HG03457 (cell line): ENCODE measurements at regions not wholly inside any gene's neighbourhood (a gene's known extent, or its start where the extent isn't known, plus 50 kb on each side); places are given as distances from the start of the nearest gene placed in this dataset.

Experiments used
- ATAC-seq: cut with Tn5 transposase; IDR thresholded peaks from one replicate; pipeline ENCODE4 v1.9.1; 2021; ENCODE audit warnings: moderate number of reproducible peaks; ENCODE audit not compliant: unreplicated experiment

DNA sequence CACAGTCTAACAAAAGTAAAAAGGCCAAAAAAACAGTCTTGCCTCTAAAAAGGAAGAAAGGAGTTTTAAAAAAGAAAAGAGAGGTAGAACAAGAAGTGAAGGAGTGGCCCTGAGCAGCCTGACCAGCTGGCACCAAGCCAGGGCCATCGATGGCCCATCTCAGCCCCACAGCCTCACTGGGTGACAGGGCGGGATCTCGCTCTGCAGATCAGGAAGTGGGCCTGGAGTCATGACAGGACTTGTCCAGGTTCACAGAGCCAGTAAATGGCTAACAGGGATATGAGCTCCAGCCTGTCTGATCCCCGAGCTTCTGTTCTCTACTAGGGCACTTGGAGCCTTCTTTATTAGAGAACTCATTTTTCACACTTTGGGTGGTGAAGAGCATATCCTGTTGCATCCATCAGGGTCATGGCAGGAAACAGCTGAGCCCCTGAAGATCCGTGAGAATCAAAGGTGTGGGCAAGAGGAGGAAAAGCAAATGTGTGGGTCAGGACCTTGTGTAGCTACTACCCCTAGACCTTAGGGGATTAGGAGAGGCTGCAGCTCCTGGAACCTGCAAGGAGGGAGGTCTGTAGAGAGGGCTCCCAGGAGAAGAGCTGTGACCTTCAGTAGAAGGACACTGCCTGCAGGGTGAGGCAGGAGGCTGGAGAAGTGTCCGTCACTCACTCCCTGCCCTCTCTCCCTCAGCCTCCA lies 299.0 kb upstream of the MSX2 start:
- no peak for ATAC-seq

DNA sequence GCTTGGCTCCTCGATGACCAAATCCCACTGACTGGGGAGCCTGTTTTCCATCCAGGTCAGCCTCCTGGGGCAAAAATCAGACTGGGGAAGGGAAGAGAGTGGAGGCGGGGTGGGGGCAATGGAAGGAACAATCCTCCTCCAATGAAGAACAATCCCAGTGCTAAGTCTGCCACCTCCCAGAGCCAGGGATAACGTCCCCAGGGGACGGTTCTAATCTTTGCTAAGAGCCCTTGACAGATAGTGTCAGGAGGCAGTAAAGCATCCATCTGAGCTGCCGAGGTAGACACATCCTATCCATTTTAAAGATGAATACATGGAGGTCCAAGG lies 298.5 kb upstream of the MSX2 start:
- ATAC-seq: no peak

DNA sequence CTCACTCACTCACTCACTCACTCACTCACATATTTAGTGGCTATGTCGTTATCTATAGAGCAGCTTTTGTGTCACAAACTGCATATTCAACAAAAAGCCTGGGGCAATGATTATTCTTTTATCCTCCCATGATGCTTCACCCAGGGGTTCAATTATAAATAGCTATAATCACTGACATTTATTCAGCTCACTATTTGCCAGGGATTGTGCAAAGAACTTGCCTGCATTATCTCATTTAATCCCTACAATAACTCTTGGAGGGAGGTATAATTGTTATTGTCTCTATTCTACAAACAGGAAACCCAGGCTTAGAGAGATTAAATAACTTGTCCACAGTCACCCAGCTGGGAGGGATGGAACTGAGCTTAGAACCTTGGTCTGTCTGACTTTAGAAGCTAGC lies 298.0 kb upstream of the MSX2 start:
- no peak for ATAC-seq

DNA sequence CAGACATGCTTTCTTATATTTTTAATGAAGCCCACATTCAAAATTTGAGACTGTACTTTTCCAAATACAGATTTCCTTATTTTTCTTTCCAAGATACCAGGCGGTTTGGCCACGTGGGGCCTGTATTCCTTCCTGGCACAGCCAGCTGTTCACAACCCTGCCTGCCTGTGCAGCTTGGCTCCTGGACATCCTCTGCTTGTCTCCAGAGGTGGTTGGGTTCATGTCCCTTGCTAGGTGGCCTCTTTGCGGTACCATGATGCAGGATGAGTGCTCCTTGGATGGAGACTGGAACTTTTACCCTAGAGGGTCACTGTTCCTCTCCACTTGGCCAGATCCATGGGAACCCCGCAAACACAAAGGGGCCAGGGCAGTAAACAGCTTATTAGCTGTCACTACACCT lies 297.5 kb upstream of the MSX2 start:
- no peak for ATAC-seq

DNA sequence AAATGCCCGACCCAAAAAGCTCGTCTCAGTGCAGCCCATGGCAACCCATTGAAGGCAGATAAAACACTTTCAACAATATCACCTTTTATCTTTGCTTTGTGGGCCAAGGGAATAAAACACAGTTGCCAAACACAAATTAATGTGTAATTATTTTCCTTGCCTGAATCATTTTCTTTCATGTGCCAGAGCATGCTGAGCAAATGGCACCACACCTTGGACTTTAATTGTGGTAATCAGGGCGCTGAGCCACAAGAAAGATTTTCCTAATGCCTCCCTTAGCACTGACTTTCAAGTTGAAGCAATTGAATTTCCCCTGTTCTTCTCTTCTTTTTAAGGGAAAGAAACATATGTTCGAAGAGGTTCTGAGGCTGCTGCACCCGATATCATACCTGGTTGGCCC lies 297.1 kb upstream of the MSX2 start:
- ATAC-seq: no peak

DNA sequence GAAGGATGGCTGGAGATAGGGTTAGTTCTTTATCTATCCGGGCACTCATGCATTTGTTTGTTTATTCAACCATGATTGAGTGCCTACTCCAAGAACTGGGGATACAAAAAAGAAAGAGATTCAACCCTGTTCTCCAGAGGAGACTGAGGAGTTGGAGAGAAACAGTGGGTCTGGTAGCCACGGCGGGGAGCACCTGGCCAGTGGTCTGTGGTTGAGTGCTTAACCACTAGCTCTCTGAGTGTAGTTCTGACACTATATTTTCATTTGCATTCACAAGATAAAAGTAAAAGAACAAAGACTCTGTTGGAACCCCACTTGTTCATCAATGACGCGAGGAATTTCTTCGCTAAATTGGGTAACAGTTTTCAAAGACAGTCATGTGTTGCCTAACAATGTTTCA lies 295.5 kb upstream of the MSX2 start:
- no peak for ATAC-seq

DNA sequence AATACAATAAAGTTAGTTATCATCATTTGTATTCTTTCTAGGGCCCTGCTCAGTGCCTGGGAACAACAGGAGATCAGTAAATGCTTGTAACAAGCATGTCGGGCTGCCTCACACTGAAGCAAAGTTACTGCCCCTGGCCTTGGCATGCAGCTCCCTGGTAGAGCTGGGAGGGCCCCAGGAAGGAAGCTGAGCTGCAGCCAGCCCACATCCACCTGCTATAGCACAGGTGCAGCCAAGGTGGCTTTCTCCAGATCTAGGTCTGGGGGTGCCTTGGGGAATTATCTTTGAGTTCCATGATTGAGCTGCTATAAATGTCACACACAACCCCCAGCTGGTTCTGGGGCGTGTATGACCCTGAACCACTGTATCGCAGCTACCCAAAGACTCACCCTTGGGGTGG lies 293.4 kb upstream of the MSX2 start:
- ATAC-seq: no peak

DNA sequence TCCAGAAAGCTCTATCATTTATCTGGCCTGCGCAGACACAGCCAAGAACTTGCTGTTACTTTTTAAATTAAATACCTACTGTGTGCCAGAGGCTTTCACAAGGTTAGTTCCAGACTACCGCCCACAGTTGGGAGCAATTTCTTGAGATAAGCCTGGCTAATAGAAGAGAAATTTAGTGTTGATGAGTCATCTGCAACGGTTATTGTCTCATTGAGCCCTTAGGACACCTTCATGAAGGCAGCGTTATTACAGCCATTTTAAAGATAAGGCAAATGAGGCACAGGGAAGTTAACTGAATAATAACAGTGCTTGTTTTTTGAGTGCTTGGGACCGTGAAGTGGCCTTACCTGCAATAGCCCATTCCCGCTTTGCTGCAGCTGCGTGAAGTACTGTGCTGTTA lies 292.9 kb upstream of the MSX2 start:
- ATAC-seq: no peak

DNA sequence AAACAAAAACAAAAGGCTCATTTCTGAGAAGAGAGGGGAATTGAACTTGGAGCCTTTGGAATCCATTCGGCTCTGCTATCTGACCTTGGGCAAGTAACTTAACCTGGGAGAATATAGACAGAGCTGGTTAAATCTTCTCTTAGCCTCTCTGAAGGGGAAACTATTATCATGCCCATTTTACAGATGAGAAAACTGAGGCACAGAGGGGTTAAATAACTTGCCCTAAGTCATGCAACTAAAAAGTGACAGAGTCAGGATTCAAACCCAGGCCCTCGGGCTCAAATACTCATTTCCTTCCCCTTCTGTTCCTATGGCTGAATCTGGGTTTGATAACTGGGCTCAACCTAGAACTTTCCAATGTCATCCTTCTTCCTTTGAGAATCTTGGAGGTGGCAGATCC lies 291.3 kb upstream of the MSX2 start:
- ATAC-seq: no peak

DNA sequence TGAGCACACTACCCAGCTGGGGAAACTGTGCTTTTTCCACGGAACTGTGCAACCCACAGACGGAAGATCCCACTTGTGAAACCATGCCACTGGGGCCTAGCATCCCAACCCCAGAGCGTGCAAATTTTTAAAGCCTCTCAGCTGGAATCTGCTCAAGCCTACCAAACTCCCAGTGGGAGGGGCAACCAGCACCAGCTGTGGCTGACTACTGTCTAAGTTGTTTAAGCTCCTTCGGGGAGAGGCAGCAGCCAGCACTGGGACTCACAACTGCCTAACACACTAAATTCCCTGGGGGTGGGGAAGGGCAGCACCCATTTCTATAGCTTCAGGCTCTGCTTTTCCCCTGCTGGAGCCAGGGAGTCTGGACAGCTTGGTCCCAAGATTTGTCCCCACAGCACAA lies 287.6 kb upstream of the MSX2 start:
- no peak for ATAC-seq

DNA sequence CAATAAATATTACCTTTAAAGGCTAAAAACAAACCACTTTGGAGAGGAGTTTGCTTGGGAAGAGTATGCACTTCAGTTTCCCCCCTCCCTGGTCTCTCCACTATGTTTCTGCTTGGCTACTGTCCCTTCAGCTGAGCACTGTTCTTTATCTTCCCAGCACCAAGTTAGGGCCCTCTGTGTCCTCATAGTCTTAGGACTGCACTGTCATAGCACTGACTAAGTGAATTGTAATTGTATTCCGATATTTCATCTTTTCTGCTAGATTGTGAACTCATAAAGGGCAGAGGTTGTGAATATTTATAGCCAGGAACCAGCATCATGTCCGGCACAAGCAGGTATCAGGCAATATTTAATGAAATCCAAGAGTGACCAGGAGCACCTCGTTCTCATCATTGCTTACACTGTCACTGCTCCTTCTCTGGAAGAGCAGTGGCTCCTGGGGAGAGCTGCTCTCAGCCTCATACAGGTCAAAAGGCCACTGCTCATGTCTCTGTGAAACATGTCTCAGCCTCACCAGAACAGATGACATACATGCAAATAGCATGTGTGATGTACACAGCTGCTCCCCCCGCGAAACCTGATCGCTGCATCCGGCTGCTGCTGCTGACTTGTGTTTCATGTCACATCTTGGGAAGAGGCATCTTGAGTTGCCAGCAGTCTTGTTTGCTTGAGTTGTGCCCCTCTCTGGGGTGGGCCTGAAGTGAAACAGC lies 279.7 kb upstream of the MSX2 start:
- ATAC-seq: no peak

DNA sequence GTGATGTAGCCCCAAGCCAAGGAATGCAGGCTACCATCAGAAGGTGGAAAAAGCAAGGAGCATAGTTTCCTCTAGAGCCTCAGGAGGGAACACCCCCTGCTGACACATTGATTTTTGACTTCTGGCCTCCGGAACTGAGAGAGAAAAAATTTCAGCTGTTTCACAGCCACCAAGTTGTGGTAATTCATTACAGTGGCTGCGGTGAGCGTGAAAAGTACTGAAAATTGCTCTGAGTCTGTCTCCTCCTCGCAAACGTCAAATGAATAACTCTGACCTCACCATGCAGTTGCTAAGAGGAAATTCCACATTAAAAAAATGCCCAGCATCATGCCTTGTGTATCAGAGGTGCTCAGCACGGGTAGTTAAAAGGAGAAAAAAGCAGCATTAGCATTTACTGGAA lies 277.9 kb upstream of the MSX2 start:
- ATAC-seq: no peak

DNA sequence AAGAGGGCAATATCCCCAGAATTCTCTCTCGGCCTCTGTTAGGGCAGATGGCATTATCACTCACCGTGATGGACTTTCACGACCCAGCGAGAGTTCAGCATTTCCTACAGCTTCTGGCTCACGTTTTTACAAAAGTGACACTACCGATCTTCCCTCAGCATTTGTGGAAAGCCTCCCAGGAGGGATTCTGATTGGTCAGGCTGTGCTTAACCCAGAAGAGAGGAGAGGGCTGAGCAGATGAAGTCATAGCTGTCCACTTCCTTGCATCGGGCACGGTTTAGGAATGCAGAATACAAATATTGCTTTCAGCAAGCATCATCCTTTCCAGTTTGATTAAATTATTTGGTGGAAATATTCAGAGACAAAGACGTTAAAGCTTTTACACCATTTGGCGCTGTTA lies 277.4 kb upstream of the MSX2 start:
- no peak for ATAC-seq

DNA sequence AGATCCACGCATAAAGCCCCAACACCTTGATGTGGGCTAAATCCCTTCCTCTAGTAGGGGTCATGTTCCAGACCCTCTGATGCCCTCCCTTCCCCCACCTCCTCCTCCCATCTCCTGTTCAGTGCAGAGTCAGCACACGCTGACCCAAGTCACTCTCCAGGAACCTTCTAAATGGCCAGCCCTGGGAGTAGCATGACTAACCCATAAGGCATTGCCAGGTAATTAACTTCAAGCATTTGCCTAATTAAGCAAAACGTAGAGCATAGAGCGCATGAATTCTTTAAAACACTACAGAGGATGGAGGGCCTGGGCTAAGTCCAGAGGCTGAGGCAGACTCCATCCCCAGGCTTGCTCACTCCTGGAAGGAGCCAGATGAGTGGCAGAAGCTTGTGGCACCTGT lies 276.3 kb upstream of the MSX2 start:
- no peak for ATAC-seq

DNA sequence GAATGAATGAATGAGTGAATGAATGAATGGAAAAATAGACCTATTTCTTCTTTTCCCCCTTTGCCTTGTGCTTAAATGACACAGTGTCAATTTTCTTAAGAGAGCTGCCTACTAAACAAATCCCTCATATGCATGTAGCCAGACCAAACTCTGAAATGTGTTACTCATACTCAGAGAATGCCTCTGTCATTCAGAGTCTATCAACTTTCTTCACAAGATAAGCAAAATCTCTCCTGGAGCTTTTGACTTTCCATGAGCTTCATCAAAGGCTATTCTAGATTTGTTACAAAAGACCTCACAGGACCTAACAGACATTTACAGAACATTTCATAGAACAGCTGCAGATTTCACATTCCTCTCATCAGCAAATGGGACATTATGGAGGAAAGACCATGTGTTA lies 275.7 kb upstream of the MSX2 start:
- no peak for ATAC-seq

DNA sequence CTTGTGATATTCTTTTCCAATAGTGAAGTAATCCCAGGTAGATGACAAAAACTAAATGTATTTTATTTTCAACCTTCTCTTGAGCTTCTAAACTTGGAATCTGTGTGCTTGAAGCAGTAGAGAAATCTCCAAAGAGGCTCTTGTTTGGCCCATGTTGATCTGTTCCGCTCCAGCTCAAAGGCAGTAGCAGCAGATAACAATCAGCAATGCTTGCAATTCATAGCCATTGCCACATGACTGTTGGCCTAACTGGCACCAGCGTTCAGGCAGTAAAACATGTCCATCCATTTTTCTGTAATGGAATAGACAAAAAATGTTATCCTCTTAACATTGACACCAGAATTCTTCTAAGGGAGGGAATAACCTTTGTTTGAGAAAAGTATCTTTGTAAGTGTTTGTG lies 270.7 kb upstream of the MSX2 start:
- no peak for ATAC-seq

DNA sequence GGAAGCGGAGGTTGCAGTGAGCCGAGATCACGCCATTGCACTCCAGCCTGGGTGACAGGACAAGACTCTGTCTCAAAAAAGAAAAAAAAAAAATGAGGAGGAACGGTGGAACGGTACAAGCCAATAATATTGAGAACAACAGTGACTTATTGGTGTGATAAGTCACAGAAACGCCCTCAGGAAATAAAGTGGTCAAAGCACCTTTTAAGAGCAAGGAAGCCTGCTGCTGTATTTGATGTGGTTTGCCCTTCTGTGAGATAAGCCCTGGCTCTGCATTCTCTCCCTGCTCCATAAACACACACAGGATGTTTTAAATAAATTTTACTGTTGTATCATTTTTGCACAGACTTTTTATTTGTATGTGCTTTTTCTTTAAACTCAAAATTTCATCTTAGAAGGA lies 269.9 kb upstream of the MSX2 start:
- no peak for ATAC-seq

DNA sequence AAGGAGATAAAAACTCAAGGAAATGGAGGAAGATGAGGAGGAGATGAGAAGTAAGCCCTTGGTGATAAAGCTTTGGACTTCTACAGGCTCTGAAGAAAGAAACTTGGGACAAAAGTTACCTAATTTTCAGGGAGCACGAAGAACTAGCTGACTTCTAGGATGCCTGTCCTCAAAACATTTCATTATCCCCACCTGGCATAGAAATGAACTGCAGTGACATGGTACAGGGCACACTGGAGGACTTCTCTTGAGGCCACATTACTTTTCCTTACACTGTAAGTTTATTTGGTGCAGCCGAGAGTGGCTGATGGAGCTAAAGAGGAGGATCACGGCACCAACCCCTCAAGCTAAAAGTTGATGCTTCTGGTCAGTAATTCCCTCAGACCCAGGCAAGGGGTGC lies 269.5 kb upstream of the MSX2 start:
- no peak for ATAC-seq

DNA sequence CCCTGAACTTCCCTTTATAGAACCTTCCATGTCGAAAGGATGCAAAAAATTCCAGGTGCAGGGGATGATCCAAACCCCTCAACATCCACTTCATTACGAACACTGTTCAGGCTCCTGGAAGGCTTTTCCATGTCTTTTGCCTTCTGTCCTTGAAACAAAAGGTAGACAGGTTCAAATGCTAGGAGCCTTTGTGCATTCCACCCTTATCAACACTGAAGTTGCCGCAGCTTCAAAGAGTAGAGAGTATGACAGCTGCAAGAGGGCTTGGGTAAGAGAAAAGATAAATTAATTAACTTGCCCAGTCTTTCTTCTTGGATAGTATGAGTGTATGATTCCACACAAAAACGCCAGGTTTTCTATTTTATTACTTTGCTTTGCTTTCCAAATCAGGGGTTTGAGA lies 269.1 kb upstream of the MSX2 start:
- no peak for ATAC-seq

DNA sequence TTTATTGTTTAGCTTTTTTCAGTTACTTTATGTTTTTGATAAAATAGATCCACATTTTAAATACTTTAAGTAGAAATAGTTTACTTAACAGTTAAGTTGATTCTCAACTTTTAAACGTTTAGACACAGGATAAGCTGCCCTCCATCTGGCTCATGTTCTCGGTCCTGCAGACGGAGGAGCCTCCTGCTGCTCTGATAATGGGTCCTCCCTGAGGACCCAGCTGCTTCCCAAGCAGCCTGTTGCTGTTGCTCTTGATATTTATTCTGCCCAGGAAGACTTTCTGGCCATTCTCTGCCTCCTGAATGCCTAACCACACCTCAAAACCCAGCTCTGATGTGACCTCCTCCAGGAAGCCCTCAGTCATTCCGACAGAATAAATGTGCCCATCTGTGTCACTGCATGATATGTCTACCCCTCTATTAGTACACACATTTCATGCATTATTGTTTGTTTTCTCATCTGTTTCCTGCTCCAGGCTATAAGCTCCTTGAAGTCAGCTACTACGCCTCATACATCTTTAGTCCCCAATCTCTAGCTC lies 267.2 kb upstream of the MSX2 start:
- ATAC-seq: no peak

DNA sequence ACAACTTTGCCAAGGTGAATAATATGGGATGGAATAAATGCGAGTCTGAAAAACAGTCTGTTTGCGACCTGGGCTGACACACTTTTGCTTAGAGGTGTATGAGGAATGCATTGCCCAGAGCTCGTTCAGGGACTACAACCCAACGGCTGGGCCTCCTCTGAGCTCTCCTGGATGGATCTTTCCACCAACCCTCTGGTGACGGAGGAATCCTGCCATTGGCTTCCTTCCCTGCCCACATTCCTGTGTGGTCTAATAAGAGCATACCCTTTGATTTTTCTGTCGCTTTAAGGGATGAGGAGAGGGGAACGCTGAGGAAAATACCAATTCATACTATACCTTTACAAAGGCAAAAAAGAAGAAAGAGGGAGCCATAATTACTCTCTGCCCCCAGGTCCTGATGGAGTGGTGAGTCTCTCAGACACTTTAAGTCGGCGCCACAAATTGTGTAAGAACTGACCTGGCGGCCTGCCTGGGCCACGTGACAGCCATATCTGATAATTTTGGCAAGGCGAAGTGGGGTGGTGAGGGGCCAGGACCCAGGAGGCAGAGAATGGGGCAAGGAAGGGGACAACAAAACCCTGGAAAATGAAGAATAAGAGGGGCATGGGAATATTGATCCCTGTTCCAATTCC lies 265.2 kb upstream of the MSX2 start:
- no peak for ATAC-seq

DNA sequence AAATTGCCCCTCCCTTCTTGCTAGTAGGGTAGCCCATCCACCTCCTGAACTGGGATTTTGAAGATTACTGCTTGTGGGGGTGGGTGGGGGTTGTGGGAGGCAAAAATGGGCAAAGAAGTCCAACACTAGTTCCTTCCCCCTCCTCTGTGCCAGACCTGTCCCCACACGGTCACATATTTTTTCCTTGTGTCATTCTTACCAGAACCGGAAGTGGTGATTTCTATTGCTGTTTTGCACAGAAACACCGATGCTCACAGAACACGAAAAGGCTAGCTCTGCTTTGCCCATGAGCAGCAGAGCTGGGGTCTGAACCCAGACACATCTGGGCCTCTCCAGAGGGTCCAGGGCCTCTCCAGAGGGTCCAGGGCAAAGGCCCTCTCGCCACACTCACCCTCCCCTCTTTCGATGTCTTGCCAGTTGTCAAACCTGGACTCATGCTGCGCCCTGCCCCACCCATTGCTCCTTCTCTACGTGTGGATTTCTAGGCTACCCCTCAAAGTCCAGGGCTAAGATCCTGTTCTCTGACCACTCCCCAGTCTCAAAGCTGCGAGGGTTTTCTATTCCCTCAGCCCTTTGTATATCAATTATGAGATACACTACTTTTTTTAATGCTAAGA lies 264.4 kb upstream of the MSX2 start:
- ATAC-seq: no peak
